ENCODE measurements at regions not wholly inside any gene's neighbourhood (a gene's known extent, or its start where the extent isn't known, plus 50 kb on each side); places are given as distances from the start of the nearest gene placed in this dataset.
A peak's percentile ranks its signal among the peaks of the same experiment; 100 is the strongest.
"Not testable (repeated sequence)": the region's sequence is repeated elsewhere in the genome, so short reads cannot be mapped to it uniquely, and the experiment has no call there.

DNA sequence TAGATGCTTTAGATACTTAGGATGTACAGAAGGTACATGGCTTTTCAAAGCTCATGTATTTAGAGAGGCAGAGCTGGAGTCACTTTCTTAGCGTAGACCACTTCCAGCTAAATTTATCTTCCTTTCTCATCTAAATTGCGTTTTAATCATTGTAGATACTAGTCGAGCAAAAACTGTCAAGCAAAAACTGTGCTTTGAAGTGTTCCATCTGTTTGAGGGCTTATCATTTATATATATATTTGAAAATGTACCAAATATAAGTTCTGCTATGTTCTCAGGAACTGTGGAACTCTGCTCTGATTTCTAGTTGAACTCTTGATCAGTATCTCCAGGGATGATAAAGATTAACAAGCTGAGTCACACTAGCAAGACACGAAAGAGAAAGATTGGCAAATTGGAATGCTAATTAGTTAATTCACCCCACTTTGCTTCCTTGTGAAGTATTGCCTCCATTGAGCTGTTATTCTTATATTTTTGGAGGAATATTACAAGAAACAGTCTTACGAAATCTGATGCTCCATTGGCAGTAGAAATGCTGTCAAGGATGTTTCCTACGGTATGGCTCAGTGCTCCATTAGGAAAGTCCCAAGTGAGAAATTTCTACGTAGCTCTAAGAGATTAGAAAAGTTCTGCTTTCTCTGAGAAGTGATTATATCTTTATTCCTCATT, 310.7 kb downstream of the AEBP2 start:
- Mint-ChIP-seq H3K9me3 (peaks cover 16% of the 10 kb centered on the region), H3K27ac (no peak overlapping the region), H3K27me3 (peaks cover 3% of the 10 kb centered on the region), H3K4me3 (no peak overlapping the region), H3K4me1 (ENCODE audit: low read depth) (peaks cover 1% of the 10 kb centered on the region), H3K36me3 (ENCODE audit: low read depth) (peaks cover 4% of the 10 kb centered on the region)

- peaks cover 5% of the 10 kb centered on the region for H3K27me3 Mint-ChIP-seq
- H3K4me3 Mint-ChIP-seq: no peak overlapping the region
- H3K27ac Mint-ChIP-seq: no peak overlapping the region
- H3K9me3 Mint-ChIP-seq: peaks cover 16% of the 10 kb centered on the region
- no peaks in the 10 kb centered on the region for H3K4me1 Mint-ChIP-seq (ENCODE audit: low read depth)
- H3K36me3 Mint-ChIP-seq (ENCODE audit: low read depth): peaks cover 4% of the 10 kb centered on the region
These were observed 311.8 kb downstream of the AEBP2 start for GRCh38 chr12:19751078-19751477.

DNA sequence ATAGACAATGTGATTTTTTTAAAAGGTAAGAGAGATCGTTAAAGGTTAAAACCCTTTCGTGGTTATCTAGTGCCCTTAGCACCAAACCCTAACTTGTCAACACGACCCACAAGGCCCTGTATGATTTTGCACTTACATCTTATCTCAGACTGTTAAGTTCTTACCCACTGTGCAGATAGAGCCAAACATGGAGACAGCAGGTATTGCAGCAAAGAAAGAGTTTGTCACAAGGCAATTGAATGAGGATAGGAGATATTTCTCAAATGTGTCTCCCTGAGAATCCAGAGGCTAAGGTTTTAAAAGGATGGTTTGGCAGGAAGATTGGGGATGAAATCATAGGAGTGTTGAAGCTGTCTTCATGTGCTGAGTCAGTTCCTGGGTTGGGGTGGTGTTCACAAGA, 313.4 kb downstream of the AEBP2 start:
- peaks cover 5% of the 10 kb centered on the region for H3K27me3 Mint-ChIP-seq
- no peak overlapping the region for H3K4me3 Mint-ChIP-seq
- H3K4me1 Mint-ChIP-seq (ENCODE audit: low read depth): peaks cover 4% of the 10 kb centered on the region
- peaks cover 4% of the 10 kb centered on the region for H3K36me3 Mint-ChIP-seq (ENCODE audit: low read depth)
- H3K9me3 Mint-ChIP-seq: peaks cover 16% of the 10 kb centered on the region
- H3K27ac Mint-ChIP-seq: no peak overlapping the region

DNA sequence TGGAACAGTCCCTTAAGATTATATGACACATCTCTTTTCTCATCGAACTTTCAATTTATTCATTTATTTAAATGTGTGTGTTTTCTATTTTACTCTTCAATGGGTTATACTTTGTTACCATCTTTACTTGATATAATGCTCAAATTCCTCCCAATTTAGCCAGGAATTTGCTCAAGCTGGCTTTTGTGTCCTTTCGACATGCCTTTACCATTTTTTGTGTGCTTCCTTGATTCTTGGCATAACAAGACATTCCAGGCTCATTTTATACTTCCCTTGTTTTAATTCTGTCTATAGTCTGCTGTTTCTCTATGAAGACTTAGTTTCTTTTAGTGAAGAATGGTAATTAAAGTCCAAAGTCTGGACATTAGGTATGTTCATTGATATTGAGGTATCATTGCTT, 315.8 kb downstream of the AEBP2 start:
- Mint-ChIP-seq H3K9me3 (peaks cover 16% of the 10 kb centered on the region), H3K36me3 (ENCODE audit: low read depth) (peaks cover 4% of the 10 kb centered on the region)

DNA sequence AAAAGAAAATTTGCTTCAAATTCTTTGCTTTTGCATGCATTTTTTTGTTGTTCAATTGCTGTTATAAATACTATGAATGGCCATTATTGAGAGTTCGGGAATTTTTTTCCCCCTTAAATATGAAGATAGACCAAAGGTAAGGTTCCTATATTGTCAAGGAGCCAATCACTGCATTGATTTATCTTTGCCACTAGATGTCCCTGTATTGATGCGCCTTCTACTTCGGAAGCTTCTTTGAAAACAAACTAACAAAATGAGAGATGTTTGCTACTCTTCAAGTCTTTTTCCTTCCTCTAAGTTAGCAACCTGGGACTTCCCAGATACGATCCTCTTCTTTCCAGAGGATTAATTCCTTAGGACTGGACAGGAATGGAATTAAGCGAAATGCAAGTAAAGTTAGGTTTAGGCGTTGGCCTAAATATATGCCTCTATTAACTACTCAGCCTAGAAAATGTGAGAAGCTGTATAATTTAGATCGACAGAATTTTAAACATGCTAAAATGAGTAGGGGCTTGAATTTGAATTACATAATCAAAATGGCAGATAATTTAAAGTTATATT, 318.1 kb downstream of the AEBP2 start:
- Mint-ChIP-seq H3K4me1 (ENCODE audit: low read depth) (peaks cover 28% of the 10 kb centered on the region), H3K27me3 (peaks cover 5% of the 10 kb centered on the region), H3K36me3 (ENCODE audit: low read depth) (peaks cover 2% of the 10 kb centered on the region), H3K27ac (peak overlapping the region; percentile 23), H3K9me3 (peaks cover 18% of the 10 kb centered on the region), H3K4me3 (no peak overlapping the region)

More for the DNA sequence above, 315.8 kb downstream of the AEBP2 start:
- peaks cover 18% of the 10 kb centered on the region for H3K4me1 Mint-ChIP-seq (ENCODE audit: low read depth)
- no peak overlapping the region for H3K27ac Mint-ChIP-seq
- peaks cover 5% of the 10 kb centered on the region for H3K27me3 Mint-ChIP-seq
- H3K4me3 Mint-ChIP-seq: no peak overlapping the region

DNA sequence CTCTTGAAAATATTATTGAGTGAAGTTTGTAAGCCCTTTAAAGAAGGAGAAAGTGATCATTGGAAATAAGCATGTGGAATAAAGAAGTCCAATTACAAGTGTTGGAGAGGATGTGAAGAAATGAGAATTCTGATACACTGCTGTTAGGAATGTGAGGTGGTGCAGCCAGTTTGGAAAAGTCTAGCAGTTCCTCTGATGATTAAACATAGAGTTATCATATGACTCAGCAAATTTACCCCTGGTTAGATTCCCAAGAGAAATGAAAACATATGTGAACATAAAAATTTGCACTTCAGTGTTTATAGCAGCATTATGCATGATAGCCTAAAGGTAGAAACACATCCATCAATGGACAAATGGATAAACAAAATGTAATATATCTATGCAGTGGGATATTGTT, 319.9 kb downstream of the AEBP2 start:
- H3K27ac Mint-ChIP-seq: no peak overlapping the region
- H3K27me3 Mint-ChIP-seq: peaks cover 5% of the 10 kb centered on the region

GRCh38 chr12:19760611-19761010, 321.3 kb downstream of the AEBP2 start:
- Mint-ChIP-seq H3K27ac (no peak overlapping the region), H3K9me3 (peaks cover 10% of the 10 kb centered on the region), H3K4me1 (ENCODE audit: low read depth) (peaks cover 35% of the 10 kb centered on the region), H3K4me3 (no peak overlapping the region), H3K36me3 (ENCODE audit: low read depth) (no peaks in the 10 kb centered on the region), H3K27me3 (peaks cover 9% of the 10 kb centered on the region)

More for the DNA sequence above, 319.9 kb downstream of the AEBP2 start:
- Mint-ChIP-seq H3K4me3 (no peak overlapping the region), H3K36me3 (ENCODE audit: low read depth) (no peaks in the 10 kb centered on the region), H3K4me1 (ENCODE audit: low read depth) (peaks cover 35% of the 10 kb centered on the region), H3K9me3 (peaks cover 4% of the 10 kb centered on the region)

- H3K9me3 Mint-ChIP-seq: peaks cover 17% of the 10 kb centered on the region
- H3K27me3 Mint-ChIP-seq: peaks cover 7% of the 10 kb centered on the region
- peaks cover 35% of the 10 kb centered on the region for H3K4me1 Mint-ChIP-seq (ENCODE audit: low read depth)
- no peak overlapping the region for H3K4me3 Mint-ChIP-seq
- no peaks in the 10 kb centered on the region for H3K36me3 Mint-ChIP-seq (ENCODE audit: low read depth)
- no peak overlapping the region for H3K27ac Mint-ChIP-seq
These were observed 322.2 kb downstream of the AEBP2 start for GRCh38 chr12:19761463-19761862.

DNA sequence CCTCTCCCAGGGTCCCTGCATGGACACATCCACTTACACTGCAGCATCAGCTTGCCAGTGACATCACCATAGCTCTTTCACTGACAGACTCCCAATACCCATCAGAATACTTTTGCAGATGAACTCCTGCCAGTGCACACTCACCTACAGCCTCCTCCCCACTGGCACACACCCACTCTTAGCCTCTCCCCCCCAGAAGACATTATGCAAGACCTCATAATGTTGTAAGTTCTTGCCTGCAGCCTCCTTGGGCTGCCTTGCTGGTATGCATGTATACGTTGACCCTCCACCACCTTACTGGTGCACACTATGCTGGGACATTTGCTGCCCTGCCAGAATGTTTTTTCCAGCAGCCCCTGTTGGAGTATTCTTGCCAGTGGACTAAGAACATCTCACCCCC, 324.2 kb downstream of the AEBP2 start:
- Mint-ChIP-seq H3K4me1 (ENCODE audit: low read depth) (peaks cover 25% of the 10 kb centered on the region), H3K4me3 (no peak overlapping the region), H3K27me3 (peaks cover 7% of the 10 kb centered on the region), H3K36me3 (ENCODE audit: low read depth) (no peaks in the 10 kb centered on the region), H3K27ac (no peak overlapping the region), H3K9me3 (peaks cover 17% of the 10 kb centered on the region)

DNA sequence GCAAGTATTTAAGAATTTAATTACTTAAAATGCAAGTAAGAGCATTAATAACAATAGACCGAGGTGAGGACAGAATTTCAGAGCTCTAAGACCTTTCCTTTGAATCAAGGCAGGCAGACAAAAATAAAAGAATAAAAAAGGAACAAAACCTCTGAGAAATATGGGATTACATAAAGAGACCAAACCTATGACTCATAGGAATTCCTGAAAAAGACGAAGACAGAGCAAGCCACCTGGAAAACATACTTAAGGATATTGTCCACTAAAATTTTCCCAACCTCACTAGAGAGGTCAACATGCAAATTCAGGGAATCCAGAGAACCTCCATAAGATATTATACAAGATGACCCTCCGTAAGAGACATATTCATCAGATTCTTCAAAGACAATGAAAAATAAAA, 325.1 kb downstream of the AEBP2 start:
- no peak overlapping the region for H3K27ac Mint-ChIP-seq
- H3K4me3 Mint-ChIP-seq: no peak overlapping the region
- no peaks in the 10 kb centered on the region for H3K36me3 Mint-ChIP-seq (ENCODE audit: low read depth)
- H3K9me3 Mint-ChIP-seq: peaks cover 17% of the 10 kb centered on the region
- peaks cover 19% of the 10 kb centered on the region for H3K4me1 Mint-ChIP-seq (ENCODE audit: low read depth)
- peaks cover 7% of the 10 kb centered on the region for H3K27me3 Mint-ChIP-seq

DNA sequence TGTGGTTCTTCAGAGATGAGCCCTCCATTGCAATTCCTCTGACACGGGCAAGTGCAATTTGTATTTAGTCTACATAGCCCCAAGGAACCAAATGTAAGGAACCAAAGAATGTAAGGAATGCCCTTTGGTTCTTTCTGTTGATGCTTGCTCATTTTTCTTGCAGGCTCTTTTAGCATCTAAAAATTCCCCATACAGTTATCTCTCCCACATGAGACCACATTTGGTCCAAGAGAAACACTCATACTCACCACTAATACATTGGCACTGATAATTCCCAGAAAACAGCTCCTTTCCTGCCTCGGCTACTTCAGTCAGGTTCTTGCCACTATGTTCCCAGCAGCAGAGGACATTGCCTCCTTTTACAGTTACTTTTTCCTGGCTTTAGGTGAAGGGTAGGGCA, 332.6 kb downstream of the AEBP2 start:
- H3K9me3 Mint-ChIP-seq: no peaks in the 10 kb centered on the region
- no peak overlapping the region for H3K4me3 Mint-ChIP-seq
- H3K27ac Mint-ChIP-seq: no peak overlapping the region
- H3K4me1 Mint-ChIP-seq (ENCODE audit: low read depth): no peaks in the 10 kb centered on the region
- no peaks in the 10 kb centered on the region for H3K27me3 Mint-ChIP-seq
- H3K36me3 Mint-ChIP-seq (ENCODE audit: low read depth): no peaks in the 10 kb centered on the region

DNA sequence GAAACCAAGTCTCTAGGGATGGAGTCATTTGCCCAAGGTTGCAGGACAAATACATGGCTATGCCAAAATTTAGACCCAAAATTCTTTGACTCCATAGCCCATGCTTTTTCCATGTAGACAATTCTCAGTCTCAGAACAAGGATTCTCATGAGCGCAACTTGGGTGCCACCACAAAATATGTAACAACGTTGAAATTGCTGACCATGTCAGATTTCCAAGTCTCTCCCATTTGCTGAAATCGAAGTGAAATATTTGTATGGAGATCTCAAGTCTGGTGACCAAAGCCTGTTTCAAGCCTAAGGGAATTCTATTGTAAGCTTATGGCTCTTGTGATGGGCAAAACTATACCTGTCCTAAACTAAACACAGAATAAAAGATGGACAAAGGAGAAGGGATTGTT, 333.5 kb downstream of the AEBP2 start:
- Mint-ChIP-seq H3K27me3 (no peaks in the 10 kb centered on the region), H3K36me3 (ENCODE audit: low read depth) (no peaks in the 10 kb centered on the region), H3K9me3 (no peaks in the 10 kb centered on the region), H3K4me1 (ENCODE audit: low read depth) (no peaks in the 10 kb centered on the region), H3K4me3 (no peak overlapping the region), H3K27ac (no peak overlapping the region)

DNA sequence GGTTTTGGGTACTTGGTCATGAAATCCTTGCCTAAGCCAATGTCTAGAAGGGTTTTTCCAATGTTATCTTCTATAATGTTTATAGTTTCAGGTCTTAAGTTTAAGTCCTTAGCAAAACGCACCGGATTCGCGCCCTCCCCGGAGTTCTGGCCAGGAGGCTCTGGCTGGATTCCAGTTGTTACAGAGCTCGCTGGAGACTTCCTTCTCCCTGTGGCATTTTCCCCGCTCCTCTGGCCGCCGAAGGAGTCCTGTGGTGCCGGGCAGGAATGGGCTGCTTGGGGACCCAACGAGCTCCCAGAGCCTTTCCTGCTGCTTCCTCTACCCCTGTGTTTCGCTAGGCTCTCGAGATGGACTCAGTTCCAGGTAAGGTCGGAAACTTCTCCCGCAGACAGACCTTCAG, 335.9 kb downstream of the AEBP2 start:
- Mint-ChIP-seq H3K4me1 (ENCODE audit: low read depth) (peaks cover 3% of the 10 kb centered on the region), H3K4me3 (no peak overlapping the region), H3K9me3 (no peaks in the 10 kb centered on the region), H3K36me3 (ENCODE audit: low read depth) (no peaks in the 10 kb centered on the region), H3K27ac (no peak overlapping the region), H3K27me3 (peaks cover 10% of the 10 kb centered on the region)

- peaks cover 14% of the 10 kb centered on the region for H3K27me3 Mint-ChIP-seq
- H3K9me3 Mint-ChIP-seq; H3K27ac Mint-ChIP-seq; H3K36me3 Mint-ChIP-seq (ENCODE audit: low read depth); H3K4me3 Mint-ChIP-seq; H3K4me1 Mint-ChIP-seq (ENCODE audit: low read depth): not testable (repeated sequence)
These were observed 336.7 kb downstream of the AEBP2 start for GRCh38 chr12:19775976-19776375.

DNA sequence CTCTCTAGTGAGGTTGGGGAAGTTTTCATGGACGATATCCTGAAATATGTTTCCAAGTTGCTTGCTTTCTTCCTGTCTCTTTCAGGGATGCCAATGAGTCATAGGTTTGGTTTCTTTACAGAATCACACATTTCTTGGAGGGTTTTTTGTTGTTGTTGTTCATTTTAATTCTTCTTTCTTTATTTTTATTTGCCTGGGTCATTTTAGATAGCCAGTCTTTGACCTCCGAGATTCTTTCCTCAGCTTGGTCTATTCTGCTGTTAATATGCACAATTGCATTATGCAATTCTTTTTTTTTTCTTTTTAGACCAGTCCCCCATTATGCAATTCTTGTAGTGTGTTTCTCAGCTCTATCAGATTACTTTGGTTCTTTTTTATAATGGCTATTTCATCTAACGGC, 338.9 kb downstream of the AEBP2 start:
- Mint-ChIP-seq H3K4me1 (ENCODE audit: low read depth) (peaks cover 3% of the 10 kb centered on the region), H3K4me3 (no peak overlapping the region), H3K27me3 (peaks cover 19% of the 10 kb centered on the region), H3K27ac (no peak overlapping the region), H3K36me3 (ENCODE audit: low read depth) (no peaks in the 10 kb centered on the region), H3K9me3 (no peaks in the 10 kb centered on the region)

DNA sequence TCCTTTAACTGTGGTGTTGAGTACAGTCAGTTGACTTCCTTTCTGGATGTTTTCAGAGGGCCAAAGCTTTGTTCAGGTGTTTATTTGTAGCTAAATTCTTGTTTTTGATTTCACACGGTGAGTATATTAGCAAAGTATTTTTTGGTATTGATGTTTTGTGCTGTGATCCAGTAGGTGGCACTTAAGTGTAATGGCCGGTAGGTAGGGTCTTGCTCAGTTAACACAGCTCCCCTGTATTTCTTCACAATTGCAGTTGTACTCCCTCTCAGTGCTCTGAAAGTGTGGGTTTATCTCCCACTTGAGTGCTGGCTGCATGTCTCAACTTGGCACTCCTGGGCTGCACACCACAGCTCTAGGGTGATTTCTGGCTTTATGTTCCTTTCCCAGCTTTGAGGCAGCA, 339.5 kb downstream of the AEBP2 start:
- Mint-ChIP-seq H3K4me1 (ENCODE audit: low read depth) (peaks cover 3% of the 10 kb centered on the region), H3K27ac (peak overlapping the region; percentile 21), H3K27me3 (peaks cover 19% of the 10 kb centered on the region), H3K4me3 (no peak overlapping the region), H3K9me3 (no peaks in the 10 kb centered on the region), H3K36me3 (ENCODE audit: low read depth) (no peaks in the 10 kb centered on the region)

Data from stimulated activated naive CD8-positive, alpha-beta T cell treated with anti-CD3 and anti-CD28 coated beads, Interleukin-15, Interleukin-2, amounts not matched to agents 100 ng/mL and 50 ng/mL, for 24 hours (primary cell).